Neural progenitor cell (in vitro differentiated cells): ENCODE measurements at regions not wholly inside any gene's neighbourhood (a gene's known extent, or its start where the extent isn't known, plus 50 kb on each side); places are given as distances from the start of the nearest gene placed in this dataset.

Experiments used
- DNase-seq: peaks from one replicate; pipeline ENCODE4 v3.0.0-alpha.2; 2016; ENCODE audit warnings: low spot score
- H2AFZ ChIP-seq: fragments of 200-600 bp; sonication (generic); replicated peaks from 2 replicates; pipeline ENCODE4 v1.6.1; 2016; ENCODE audit warnings: antibody characterized with exemption
- H3F3A ChIP-seq: fragments of 200-600 bp; sonication (generic); 2 replicates; pipeline ENCODE4 v1.6.1; 2016; ENCODE audit warnings: antibody characterized with exemption, low read depth
- H3K27ac ChIP-seq: fragments of 200-600 bp; sonication (generic); 2 replicates; pipeline ENCODE4 v1.5.1; 2016; ENCODE audit warnings: mild to moderate bottlenecking
- H3K27me3 ChIP-seq: fragments of 200-600 bp; sonication (generic); 2 replicates; pipeline ENCODE4 v1.6.1; 2016; ENCODE audit warnings: mild to moderate bottlenecking, moderate library complexity
- H3K36me3 ChIP-seq: fragments of 200-600 bp; sonication (generic); 2 replicates; pipeline ENCODE4 v1.5.1; 2016
- H3K4me1 ChIP-seq: fragments of 200-600 bp; sonication (generic); 2 replicates; pipeline ENCODE4 v1.6.1; 2016; ENCODE audit warnings: mixed run types
- H3K4me2 ChIP-seq: fragments of 200-600 bp; sonication (generic); 2 replicates; pipeline ENCODE4 v1.6.1; 2016
- H3K4me3 ChIP-seq: fragments of 200-600 bp; sonication (generic); 2 replicates; pipeline ENCODE4 v1.5.1; 2016
- H3K79me2 ChIP-seq: fragments of 200-600 bp; sonication (generic); 2 replicates; pipeline ENCODE4 v1.6.1; 2016; ENCODE audit warnings: low read depth
- H3K9ac ChIP-seq: fragments of 200-600 bp; sonication (generic); 2 replicates; pipeline ENCODE4 v1.6.1; 2016
- H3K9me3 ChIP-seq: fragments of 200-600 bp; sonication (generic); 2 replicates; pipeline ENCODE4 v1.5.1; 2016; ENCODE audit warnings: low read depth
- H4K20me1 ChIP-seq: fragments of 200-600 bp; sonication (generic); 2 replicates; pipeline ENCODE4 v1.6.1; 2016; ENCODE audit warnings: low read depth
- H3K27ac Mint-ChIP-seq: 3 replicates; pipeline ENCODE4 v1.8.0; 2021; ENCODE audit warnings: mixed read lengths
- H3K27me3 Mint-ChIP-seq: 2 replicates; pipeline ENCODE4 v1.8.0; 2022; ENCODE audit warnings: low read depth, mild to moderate bottlenecking, inconsistent platforms, moderate library complexity, mixed read lengths; ENCODE audit not compliant: insufficient read depth
- H3K36me3 Mint-ChIP-seq: 3 replicates; pipeline ENCODE4 v1.8.0; 2021; ENCODE audit warnings: mixed read lengths
- H3K4me1 Mint-ChIP-seq: 3 replicates; pipeline ENCODE4 v1.8.0; 2021; ENCODE audit warnings: mixed read lengths
- H3K4me3 Mint-ChIP-seq: 3 replicates; pipeline ENCODE4 v1.8.0; 2021; ENCODE audit warnings: mild to moderate bottlenecking, moderate library complexity, mixed read lengths
- H3K9me3 Mint-ChIP-seq: 3 replicates; pipeline ENCODE4 v1.8.0; 2020; ENCODE audit warnings: mixed read lengths
- EZH2 ChIP-seq: fragments of 200-600 bp; sonication (generic); IDR thresholded peaks from 2 replicates; pipeline ENCODE4 v1.6.1; 2017; ENCODE audit warnings: antibody characterized with exemption, mild to moderate bottlenecking, moderate library complexity
- EZH2phosphoT487 ChIP-seq: fragments of 200-600 bp; sonication (generic); IDR thresholded peaks from 2 replicates; pipeline ENCODE4 v1.6.1; 2017; ENCODE audit warnings: antibody characterized with exemption
- TF ChIP-seq, protein P1 (sequence below): fragments of 200-600 bp; sonication (generic); IDR thresholded peaks from 2 replicates; pipeline ENCODE4 v1.5.1; 2017; ENCODE audit warnings: antibody characterized with exemption, mild to moderate bottlenecking

- Histone ChIP-seq H3K27me3 (no peaks in the 10 kb centered on the region), H3K4me3 (no peak overlapping the region), H3K9ac (no peak overlapping the region), H3K36me3 (no peaks in the 10 kb centered on the region), H3K79me2 (no peaks in the 10 kb centered on the region), H3K9me3 (no peaks in the 10 kb centered on the region), H3K4me2 (no peak overlapping the region), H2AFZ (no peak overlapping the region), H3K27ac (no peak overlapping the region), H4K20me1 (no peaks in the 10 kb centered on the region), H3F3A (no peaks in the 10 kb centered on the region), H3K4me1 (peaks cover 5% of the 10 kb centered on the region)
- peaks cover 7% of the 10 kb centered on the region for H3K9me3 Mint-ChIP-seq
- DNase-seq: no peak
- TF ChIP-seq EZH2phosphoT487 (no peak), EZH2 (no peak)
- TF ChIP-seq, protein P1, sequence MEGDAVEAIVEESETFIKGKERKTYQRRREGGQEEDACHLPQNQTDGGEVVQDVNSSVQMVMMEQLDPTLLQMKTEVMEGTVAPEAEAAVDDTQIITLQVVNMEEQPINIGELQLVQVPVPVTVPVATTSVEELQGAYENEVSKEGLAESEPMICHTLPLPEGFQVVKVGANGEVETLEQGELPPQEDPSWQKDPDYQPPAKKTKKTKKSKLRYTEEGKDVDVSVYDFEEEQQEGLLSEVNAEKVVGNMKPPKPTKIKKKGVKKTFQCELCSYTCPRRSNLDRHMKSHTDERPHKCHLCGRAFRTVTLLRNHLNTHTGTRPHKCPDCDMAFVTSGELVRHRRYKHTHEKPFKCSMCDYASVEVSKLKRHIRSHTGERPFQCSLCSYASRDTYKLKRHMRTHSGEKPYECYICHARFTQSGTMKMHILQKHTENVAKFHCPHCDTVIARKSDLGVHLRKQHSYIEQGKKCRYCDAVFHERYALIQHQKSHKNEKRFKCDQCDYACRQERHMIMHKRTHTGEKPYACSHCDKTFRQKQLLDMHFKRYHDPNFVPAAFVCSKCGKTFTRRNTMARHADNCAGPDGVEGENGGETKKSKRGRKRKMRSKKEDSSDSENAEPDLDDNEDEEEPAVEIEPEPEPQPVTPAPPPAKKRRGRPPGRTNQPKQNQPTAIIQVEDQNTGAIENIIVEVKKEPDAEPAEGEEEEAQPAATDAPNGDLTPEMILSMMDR: no peak
- H3K36me3 Mint-ChIP-seq: no peaks in the 10 kb centered on the region
- no peak overlapping the region for H3K27ac Mint-ChIP-seq
- H3K27me3 Mint-ChIP-seq: peaks cover 3% of the 10 kb centered on the region
- H3K4me3 Mint-ChIP-seq: no peak overlapping the region
- peaks cover 12% of the 10 kb centered on the region for H3K4me1 Mint-ChIP-seq
Measured at GRCh38 chr1:219778110-219778509, 150.2 kb downstream of the SLC30A10 start.

- Histone ChIP-seq H3K9ac (no peak overlapping the region), H3K4me1 (no peaks in the 10 kb centered on the region), H3K27me3 (no peaks in the 10 kb centered on the region), H3F3A (no peaks in the 10 kb centered on the region), H4K20me1 (no peaks in the 10 kb centered on the region), H3K27ac (no peak overlapping the region), H3K79me2 (no peaks in the 10 kb centered on the region), H3K36me3 (no peaks in the 10 kb centered on the region), H3K9me3 (no peaks in the 10 kb centered on the region), H3K4me3 (no peak overlapping the region), H2AFZ (no peak overlapping the region), H3K4me2 (no peak overlapping the region)
- Mint-ChIP-seq H3K9me3 (peaks cover 16% of the 10 kb centered on the region), H3K27ac (no peak overlapping the region), H3K4me1 (peaks cover 18% of the 10 kb centered on the region), H3K4me3 (no peak overlapping the region), H3K36me3 (peaks cover 2% of the 10 kb centered on the region), H3K27me3 (peaks cover 6% of the 10 kb centered on the region)
- DNase-seq: no peak
- TF ChIP-seq EZH2phosphoT487: no peak
- TF ChIP-seq EZH2: no peak
- TF ChIP-seq, protein P1: no peak
Measured at GRCh38 chr1:219774386-219774785, 154.0 kb downstream of the SLC30A10 start.

- Histone ChIP-seq H2AFZ (no peak overlapping the region), H3K4me2 (no peak overlapping the region), H3K9ac (no peak overlapping the region), H3K9me3 (no peaks in the 10 kb centered on the region), H3K4me3 (no peak overlapping the region), H3K27me3 (no peaks in the 10 kb centered on the region), H4K20me1 (no peaks in the 10 kb centered on the region), H3K79me2 (no peaks in the 10 kb centered on the region), H3K36me3 (no peaks in the 10 kb centered on the region), H3K27ac (no peak overlapping the region), H3F3A (no peaks in the 10 kb centered on the region), H3K4me1 (no peaks in the 10 kb centered on the region)
- Mint-ChIP-seq H3K4me1 (peaks cover 18% of the 10 kb centered on the region), H3K27ac (no peak overlapping the region), H3K9me3 (peaks cover 21% of the 10 kb centered on the region), H3K4me3 (no peak overlapping the region), H3K27me3 (peaks cover 5% of the 10 kb centered on the region), H3K36me3 (peaks cover 2% of the 10 kb centered on the region)
- no peak for TF ChIP-seq EZH2
- no peak for TF ChIP-seq EZH2phosphoT487
- TF ChIP-seq, protein P1: no peak
- DNase-seq: no peak
Measured at GRCh38 chr1:219773775-219774174, 154.6 kb downstream of the SLC30A10 start.
